K562 (cell line): ENCODE measurements at regions not wholly inside any gene's neighbourhood (a gene's known extent, or its start where the extent isn't known, plus 50 kb on each side); places are given as distances from the start of the nearest gene placed in this dataset.

ENCODE experiments used
- ATAC-seq: fragments of 200-7000 bp; cut with Tn5 transposase; 3 replicates; pipeline ENCODE4 v1.9.1; 2020; ENCODE audit warnings: moderate library complexity
- BruUV-seq: library from RNA; stranded (reverse); fragments of 400-500 nt; replicated peaks from 2 replicates; lab custom pipeline; 2021; lab: Mats Ljungman, UMichigan
- CTCF ChIA-PET: fragments of 300-600 bp; formaldehyde crosslinking; extraction: SDS; loops from one replicate; lab custom pipeline; 2021; ENCODE audit warnings: low intra/inter-chr PET ratio; lab: Yijun Ruan, JAX
- POLR2A ChIA-PET: fragments of 300-600, 350-650 bp; sonication (Branson Sonifier 250); formaldehyde crosslinking; extraction: SDS; loops from one replicate; lab custom pipeline; 2021; ENCODE audit warnings: antibody characterized with exemption, inconsistent platforms; lab: Yijun Ruan, JAX
- DNase-seq, 4 experiments: peaks; one replicate each; pipeline versions ENCODE4 v3.0.0 to v3.0.0-alpha.2; 2011 to 2018; ENCODE audit warnings: low spot score in 3 of 4, mixed read lengths in 3 of 4; ENCODE audit errors: extremely low read depth in 1 of 4
- FAIRE-seq: peaks from 2 replicates; lab custom pipeline; 2011; peaks lifted over from hg19 to GRCh38; lab: Jason Lieb, UNC
- H2AFZ ChIP-seq: 2 replicates; pipeline ENCODE4 v1.6.0; 2011; ENCODE audit warnings: low read depth, low read length, control low read depth, inconsistent platforms
- H3K27ac ChIP-seq: fragments of 200-600 bp; 3 replicates; pipeline ENCODE4 v1.8.0; 2011; ENCODE audit warnings: low read depth, mild to moderate bottlenecking, control low read depth, inconsistent platforms, low read length, moderate library complexity, mixed read lengths; ENCODE audit errors: extremely low read depth
- H3K27me3 ChIP-seq, 2 experiments: fragments of 300-600 bp in 1 of 2; 2 replicates in 1 of 2; 3 replicates in 1 of 2; pipeline versions ENCODE4 v1.6.0 to v1.8.0; 2011; ENCODE audit warnings: inconsistent platforms in 2 of 2, low read length in 2 of 2, mild to moderate bottlenecking in 1 of 2, mixed read lengths in 1 of 2, moderate library complexity in 1 of 2; ENCODE audit not compliant: control insufficient read depth in 2 of 2, insufficient read depth in 2 of 2
- H3K36me3 ChIP-seq: fragments of 300-600 bp; 3 replicates; pipeline ENCODE4 v1.8.0; 2011; ENCODE audit warnings: mild to moderate bottlenecking, low read length, inconsistent platforms; ENCODE audit not compliant: control insufficient read depth, insufficient read depth
- H3K4me1 ChIP-seq, 2 experiments: fragments of 200-600 bp in 1 of 2; replicated peaks in 1 of 2; 2 replicates in 1 of 2; 3 replicates in 1 of 2; pipeline versions ENCODE4 v1.5.1 to v1.8.0; 2011; ENCODE audit warnings: inconsistent platforms in 2 of 2, low read length in 2 of 2, mild to moderate bottlenecking in 1 of 2, mixed read lengths in 1 of 2, moderate library complexity in 1 of 2; ENCODE audit not compliant: control insufficient read depth in 2 of 2, insufficient read depth in 2 of 2
- H3K4me2 ChIP-seq: 2 replicates; pipeline ENCODE4 v1.6.1; 2011; ENCODE audit warnings: low read length, control low read depth, inconsistent platforms, mixed read lengths; ENCODE audit not compliant: insufficient read depth
- H3K4me3 ChIP-seq: fragments of 200-600 bp; sonication (generic), shearing (Covaris generic); 2 replicates; pipeline ENCODE4 v1.5.1; 2016; ENCODE audit warnings: control low read depth, inconsistent platforms
- H3K79me2 ChIP-seq: fragments of 200-600 bp; 3 replicates; pipeline ENCODE4 v1.8.0; 2011; ENCODE audit warnings: low read length, inconsistent platforms; ENCODE audit not compliant: control insufficient read depth, insufficient read depth
- H3K9ac ChIP-seq, 2 experiments: 2 replicates each; pipeline versions ENCODE4 v1.6.0 to v1.6.1; 2011; ENCODE audit warnings: low read depth in 2 of 2, low read length in 2 of 2, control low read depth in 1 of 2, inconsistent platforms in 1 of 2, mild to moderate bottlenecking in 1 of 2, mixed read lengths in 1 of 2; ENCODE audit not compliant: insufficient read depth in 1 of 2
- H3K9me1 ChIP-seq: one replicate; pipeline ENCODE4 v1.6.0; 2011; ENCODE audit warnings: inconsistent platforms, mild to moderate bottlenecking, low read length, moderate library complexity; ENCODE audit not compliant: control insufficient read depth, insufficient read depth
- H3K9me3 ChIP-seq: replicated peaks from 2 replicates; pipeline ENCODE4 v1.5.1; 2011; ENCODE audit warnings: low read depth, low read length, inconsistent platforms; ENCODE audit not compliant: control insufficient read depth, insufficient read depth
- H4K20me1 ChIP-seq: replicated peaks from 2 replicates; pipeline ENCODE4 v1.6.1; 2011; ENCODE audit warnings: low read length, inconsistent platforms, mixed read lengths; ENCODE audit not compliant: control insufficient read depth, insufficient read depth
- ATF7 ChIP-seq: fragments of 450-650 bp; IDR thresholded peaks from 2 replicates; pipeline ENCODE4 v1.7.1; 2014; ENCODE audit warnings: mild to moderate bottlenecking, moderate library complexity
- BRD4 ChIP-seq: fragments of 200-600 bp; sonication (generic); IDR thresholded peaks from 2 replicates; pipeline ENCODE4 v1.6.1; 2017; ENCODE audit warnings: inconsistent platforms
- DEAF1 ChIP-seq: fragments of 450-650 bp; formaldehyde crosslinking; IDR thresholded peaks from 2 replicates; pipeline ENCODE4 v1.4.0; 2020; ENCODE audit warnings: mild to moderate bottlenecking, moderate library complexity
- GTF2B ChIP-seq: IDR thresholded peaks from 2 replicates; pipeline ENCODE4 v1.6.1; 2011; ENCODE audit not compliant: insufficient read length; ENCODE audit errors: extremely low read depth
- HINFP ChIP-seq: fragments of 450-650 bp; conservative IDR thresholded peaks from 2 replicates; pipeline ENCODE4 v1.6.1; 2016; ENCODE audit warnings: missing genetic modification characterization, low read depth, mild to moderate bottlenecking, control low read depth, missing compliant biosample characterization
- ZKSCAN1 ChIP-seq: fragments of 150-350 bp; IDR thresholded peaks from 2 replicates; pipeline ENCODE4 v1.6.1; 2016; ENCODE audit warnings: low read depth, low read length
- ZNF407 ChIP-seq: fragments of 450-650 bp; IDR thresholded peaks from 2 replicates; pipeline ENCODE4 v1.6.1; 2016; ENCODE audit warnings: low read depth
- ZNF76 ChIP-seq: fragments of 250-450 bp; sonication (Bioruptor Pico); IDR thresholded peaks from 2 replicates; pipeline ENCODE4 v1.4.0; 2020; ENCODE audit warnings: mild to moderate bottlenecking, moderate library complexity, borderline replicate concordance
- WGBS: fragments of 100-300 bp; shearing (Covaris generic); methylation state at CpG from one replicate; pipeline ENCODE4 v1.1.6; 2016; ENCODE audit warnings: low coverage, mixed read lengths; ENCODE audit not compliant: insufficient coverage; ENCODE audit errors: missing lambda C conversion rate; 5-methylcytosine and 5-hydroxymethylcytosine counted together
- in situ Hi-C: fragments of 300-500 bp; cut with MboI; formaldehyde crosslinking; loops from 4 replicates; pipeline ENCODE4 v1.15.0; 2018; ENCODE audit warnings: inconsistent platforms, mixed read lengths
- intact Hi-C: fragments of 100-400 bp; cut with micrococcal nuclease; formaldehyde crosslinking; loops from 2 replicates; pipeline ENCODE4 v1.14.2; 2022

- no peak for TF ChIP-seq DEAF1 (CRISPR knock-in tag)
- TF ChIP-seq ZNF76 (CRISPR knock-in tag), result no peak
Observed at GRCh38 chr5:171625646-171626045, 160.0 kb upstream of the SMIM23 start (continued).

- WGBS, result 0% methylated on average over 9 of the region's 9 CpGs
Observed at GRCh38 chr5:171627936-171628632, 157.5 kb upstream of the SMIM23 start.

More at GRCh38 chr5:171627936-171628632, 157.5 kb upstream of the SMIM23 start:
- no peak overlapping the region for H2AFZ ChIP-seq
- H3K79me2 ChIP-seq, result no peaks in the 10 kb centered on the region
- no peak for TF ChIP-seq GTF2B
- no peak for TF ChIP-seq BRD4
- no peak for TF ChIP-seq ATF7
- no peak for TF ChIP-seq ZKSCAN1
- no peak for TF ChIP-seq ZNF407
- TF ChIP-seq HINFP (tag), result no peak
- H3K27me3 ChIP-seq, result peaks cover 11 to 39% of the 10 kb centered on the region in 2 experiments
- peaks cover 0 to 5% of the 10 kb centered on the region in 2 experiments; a peak in 2 of 5 replicates for H3K4me1 ChIP-seq
- POLR2A ChIA-PET, result interaction anchor here (0.5 to 1.1 kb wide), 5 partner anchors 8 to 1046 kb away, joined by 3 to 4 read pairs (median 4); no protein-coding TSS in a partner anchor
- no peaks in the 10 kb centered on the region for H3K9me1 ChIP-seq
- no peak overlapping the region for H3K4me2 ChIP-seq
- CTCF ChIA-PET, result no interaction called here
- intact Hi-C loops (no loop called here), in situ Hi-C loops (no loop called here)
- no peaks in the 10 kb centered on the region for H3K9me3 ChIP-seq
- ATAC-seq, result no peak
- no peak overlapping the region for H3K4me3 ChIP-seq
- no peaks in the 10 kb centered on the region for H3K36me3 ChIP-seq
- FAIRE-seq, result no peak
- DNase-seq, result no peak
- H3K27ac ChIP-seq, result no peak overlapping the region
- no TSS peak for BruUV-seq
- H4K20me1 ChIP-seq, result no peaks in the 10 kb centered on the region
- H3K9ac ChIP-seq, result no peak overlapping the region
